ENCODE measurements at regions not wholly inside any gene's neighbourhood (a gene's known extent, or its start where the extent isn't known, plus 50 kb on each side); places are given as distances from the start of the nearest gene placed in this dataset.
"Not testable (repeated sequence)": the region's sequence is repeated elsewhere in the genome, so short reads cannot be mapped to it uniquely, and the experiment has no call there.

- DNase-seq (ENCODE audit: insufficient read length, low spot score), result no peak
- FAIRE-seq, result no peak
- no peak for TF ChIP-seq POLR2A (IDR thresholded peaks at IDR 0.05; ENCODE audit: low read depth, low read length)
Measured at GRCh38 chr14:39680777-39681176, 248.5 kb upstream of the FBXO33 start.

GRCh38 chr14:39673734-39674133, 241.5 kb upstream of the FBXO33 start:
- no peak for FAIRE-seq
- DNase-seq (ENCODE audit: insufficient read length, low spot score), result no peak
- no peak for TF ChIP-seq POLR2A (IDR thresholded peaks at IDR 0.05; ENCODE audit: low read depth, low read length)

- no peak for DNase-seq (ENCODE audit: insufficient read length, low spot score)
- FAIRE-seq, result no peak
- TF ChIP-seq POLR2A (IDR thresholded peaks at IDR 0.05; ENCODE audit: low read depth, low read length), result no peak
Measured at GRCh38 chr14:39673270-39673711, 241.1 kb upstream of the FBXO33 start.

- DNase-seq (ENCODE audit: insufficient read length, low spot score), result no peak
- FAIRE-seq, result no peak
- no peak for TF ChIP-seq POLR2A (IDR thresholded peaks at IDR 0.05; ENCODE audit: low read depth, low read length)
Measured at GRCh38 chr14:39668449-39668848, 236.2 kb upstream of the FBXO33 start.

GRCh38 chr14:39666386-39666785, 234.2 kb upstream of the FBXO33 start:
- DNase-seq (ENCODE audit: insufficient read length, low spot score) (no peak), FAIRE-seq (no peak)

GRCh38 chr14:39665075-39665475, 232.8 kb upstream of the FBXO33 start:
- FAIRE-seq, result no peak
- TF ChIP-seq POLR2A (IDR thresholded peaks at IDR 0.05; ENCODE audit: low read depth, low read length), result no peak
- no peak for DNase-seq (ENCODE audit: insufficient read length, low spot score)

More at GRCh38 chr14:39666386-39666785, 234.2 kb upstream of the FBXO33 start:
- TF ChIP-seq POLR2A (IDR thresholded peaks at IDR 0.05; ENCODE audit: low read depth, low read length), result no peak

GRCh38 chr14:39664646-39665045, 232.4 kb upstream of the FBXO33 start:
- no peak for TF ChIP-seq POLR2A (IDR thresholded peaks at IDR 0.05; ENCODE audit: low read depth, low read length)
- no peak for DNase-seq (ENCODE audit: insufficient read length, low spot score)
- no peak for FAIRE-seq

- DNase-seq (ENCODE audit: insufficient read length, low spot score) (no peak), FAIRE-seq (no peak)
- TF ChIP-seq POLR2A (IDR thresholded peaks at IDR 0.05; ENCODE audit: low read depth, low read length), result no peak
Measured at GRCh38 chr14:39641224-39641623, 209.0 kb upstream of the FBXO33 start.

GRCh38 chr14:39639009-39639408, 206.8 kb upstream of the FBXO33 start:
- not testable (repeated sequence) for DNase-seq (ENCODE audit: insufficient read length, low spot score); FAIRE-seq

- no peak for DNase-seq (ENCODE audit: insufficient read length, low spot score)
- no peak for TF ChIP-seq POLR2A (IDR thresholded peaks at IDR 0.05; ENCODE audit: low read depth, low read length)
- FAIRE-seq, result no peak
Measured at GRCh38 chr14:39628087-39628486, 195.9 kb upstream of the FBXO33 start.

- DNase-seq (ENCODE audit: insufficient read length, low spot score) (no peak), FAIRE-seq (no peak)
- TF ChIP-seq POLR2A (IDR thresholded peaks at IDR 0.05; ENCODE audit: low read depth, low read length), result no peak
Measured at GRCh38 chr14:39626589-39627576, 194.7 kb upstream of the FBXO33 start.

- no peak for DNase-seq (ENCODE audit: insufficient read length, low spot score)
- FAIRE-seq, result no peak
- TF ChIP-seq POLR2A (IDR thresholded peaks at IDR 0.05; ENCODE audit: low read depth, low read length), result no peak
Measured at GRCh38 chr14:39621678-39622077, 189.4 kb upstream of the FBXO33 start.

GRCh38 chr14:39621223-39621622, 189.0 kb upstream of the FBXO33 start:
- no peak for FAIRE-seq
- TF ChIP-seq POLR2A (IDR thresholded peaks at IDR 0.05; ENCODE audit: low read depth, low read length), result no peak
- DNase-seq (ENCODE audit: insufficient read length, low spot score), result no peak

- FAIRE-seq (no peak), DNase-seq (ENCODE audit: insufficient read length, low spot score) (no peak)
- TF ChIP-seq POLR2A (IDR thresholded peaks at IDR 0.05; ENCODE audit: low read depth, low read length), result no peak
Measured at GRCh38 chr14:39617537-39617936, 185.3 kb upstream of the FBXO33 start.

- TF ChIP-seq POLR2A (IDR thresholded peaks at IDR 0.05; ENCODE audit: low read depth, low read length), result no peak
- FAIRE-seq, result no peak
- no peak for DNase-seq (ENCODE audit: insufficient read length, low spot score)
Measured at GRCh38 chr14:39615352-39615751, 183.1 kb upstream of the FBXO33 start.
